Duodenal mucosa (tissue), 2 donors: ENCODE measurements at regions not wholly inside any gene's neighbourhood (a gene's known extent, or its start where the extent isn't known, plus 50 kb on each side); places are given as distances from the start of the nearest gene placed in this dataset.

ENCODE experiments used
- H3K27ac ChIP-seq: one replicate; pipeline ENCODE4 v1.7.0; 2013; ENCODE audit warnings: low read depth, low read length
- H3K27me3 ChIP-seq, 2 donors: one replicate each; pipeline ENCODE4 v1.7.0; 2013; ENCODE audit warnings: low read length in 2 of 2, control low read depth in 1 of 2; ENCODE audit not compliant: insufficient read depth in 2 of 2, control insufficient read depth in 1 of 2
- H3K36me3 ChIP-seq, 2 donors: one replicate each; pipeline ENCODE4 v1.7.0; 2013; ENCODE audit warnings: low read length in 2 of 2, control low read depth in 1 of 2; ENCODE audit not compliant: insufficient read depth in 2 of 2, control insufficient read depth in 1 of 2
- H3K4me1 ChIP-seq, 2 donors: one replicate each; pipeline ENCODE4 v1.7.0; 2013; ENCODE audit warnings: low read length in 2 of 2, control low read depth in 1 of 2; ENCODE audit not compliant: insufficient read depth in 2 of 2, control insufficient read depth in 1 of 2
- H3K4me3 ChIP-seq, 2 donors: one replicate each; pipeline ENCODE4 v1.7.0; 2013; ENCODE audit warnings: low read length in 2 of 2, low read depth in 1 of 2
- H3K9ac ChIP-seq, 2 donors: one replicate each; pipeline ENCODE4 v1.7.0; 2013; ENCODE audit warnings: low read length in 2 of 2, low read depth in 1 of 2
- H3K9me3 ChIP-seq, 2 donors: one replicate each; pipeline ENCODE4 v1.7.0; 2013; ENCODE audit warnings: low read length in 2 of 2, control low read depth in 1 of 2; ENCODE audit not compliant: control insufficient read depth in 1 of 2

DNA sequence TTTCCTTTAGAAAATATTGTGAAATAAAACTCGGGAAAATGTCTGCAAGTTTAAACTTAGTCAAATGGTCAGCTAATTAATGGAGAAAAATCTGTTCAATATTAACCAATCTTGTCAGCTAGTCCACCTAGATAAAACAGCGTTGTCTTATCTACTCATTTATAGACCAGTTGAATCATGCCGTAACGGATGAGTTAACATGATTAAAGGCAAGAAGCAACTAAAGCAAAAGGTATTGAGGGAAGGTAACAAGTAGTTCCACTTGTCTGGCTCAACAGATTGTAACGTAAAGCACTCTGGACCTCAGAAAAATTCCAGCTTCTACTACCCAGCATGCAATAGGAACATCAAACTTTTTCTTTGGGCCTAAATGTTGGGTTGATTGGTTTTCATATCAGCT is 958.2 kb downstream of the DIAPH3 start:
- no peaks in the 10 kb centered on the region for H3K9me3 ChIP-seq
- no peaks in the 10 kb centered on the region for H3K27me3 ChIP-seq
- H3K27ac ChIP-seq = no peak overlapping the region
- no peak overlapping the region for H3K9ac ChIP-seq
- H3K36me3 ChIP-seq = no peaks in the 10 kb centered on the region
- H3K4me1 ChIP-seq = peaks cover 0 to 31% of the 10 kb centered on the region in 2 donors
- H3K4me3 ChIP-seq = no peak overlapping the region

GRCh38 chr13:59208405-59209195 is 955.1 kb downstream of the DIAPH3 start:
- Histone ChIP-seq H3K9me3 (no peaks in the 10 kb centered on the region), H3K4me3 (no peak overlapping the region), H3K4me1 (peaks cover 0 to 13% of the 10 kb centered on the region in 2 donors), H3K9ac (no peak overlapping the region), H3K27ac (no peak overlapping the region), H3K27me3 (no peaks in the 10 kb centered on the region), H3K36me3 (no peaks in the 10 kb centered on the region)

DNA sequence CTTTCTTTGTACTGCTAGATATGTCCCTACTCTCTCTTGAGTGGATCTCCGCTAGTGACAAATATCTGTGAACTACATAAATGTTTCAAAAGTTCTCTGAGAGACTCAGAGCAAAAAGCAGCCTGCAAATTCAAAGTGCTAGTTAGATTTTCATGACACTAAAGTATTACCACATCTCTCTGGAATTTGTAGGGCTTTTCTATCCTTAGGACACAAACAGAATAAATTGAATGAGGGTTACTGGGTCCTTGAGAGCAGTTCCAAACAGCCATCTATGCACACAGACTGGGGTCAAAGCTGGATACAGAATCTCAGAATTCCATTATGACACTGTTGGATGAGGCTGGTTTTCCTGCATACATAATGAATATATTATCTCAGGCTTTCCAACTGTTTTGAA is 953.2 kb downstream of the DIAPH3 start:
- Histone ChIP-seq H3K9ac (no peak overlapping the region), H3K36me3 (no peaks in the 10 kb centered on the region), H3K27ac (no peak overlapping the region), H3K4me3 (no peak overlapping the region), H3K27me3 (no peaks in the 10 kb centered on the region), H3K4me1 (peaks cover 0 to 13% of the 10 kb centered on the region in 2 donors), H3K9me3 (no peaks in the 10 kb centered on the region)

DNA sequence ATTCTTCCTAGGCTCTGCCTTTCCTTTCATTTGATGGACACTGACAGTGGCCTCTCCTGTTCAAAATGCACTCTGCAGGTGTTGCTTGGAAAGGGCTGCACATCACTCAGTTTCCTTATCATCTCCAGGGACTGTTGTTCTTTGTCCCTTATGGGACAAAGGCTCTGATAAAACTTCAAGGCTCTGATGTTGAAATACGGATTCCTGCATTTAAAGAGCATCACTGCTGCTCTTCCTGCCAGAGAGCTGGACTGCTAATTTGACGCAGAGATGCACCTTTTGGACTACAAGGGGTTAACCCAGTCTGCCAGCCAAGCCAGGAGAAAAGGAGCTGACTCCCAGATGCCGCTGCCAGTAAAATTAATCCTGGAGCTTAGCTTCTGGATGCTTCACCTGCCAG is 952.1 kb downstream of the DIAPH3 start:
- H3K36me3 ChIP-seq = no peaks in the 10 kb centered on the region
- H3K4me1 ChIP-seq = peaks cover 0 to 13% of the 10 kb centered on the region in 2 donors
- no peaks in the 10 kb centered on the region for H3K9me3 ChIP-seq
- no peak overlapping the region for H3K27ac ChIP-seq
- H3K9ac ChIP-seq = no peak overlapping the region
- no peaks in the 10 kb centered on the region for H3K27me3 ChIP-seq
- H3K4me3 ChIP-seq = no peak overlapping the region

GRCh38 chr13:59229401-59229800 is 934.3 kb downstream of the DIAPH3 start:
- Histone ChIP-seq H3K36me3 (no peaks in the 10 kb centered on the region), H3K9ac (no peak overlapping the region), H3K4me3 (no peak overlapping the region), H3K4me1 (no peaks in the 10 kb centered on the region), H3K27ac (no peak overlapping the region), H3K9me3 (peaks cover 0 to 3% of the 10 kb centered on the region in 2 donors), H3K27me3 (no peaks in the 10 kb centered on the region)

- Histone ChIP-seq H3K27ac (no peak overlapping the region), H3K4me1 (no peaks in the 10 kb centered on the region)
Observed at GRCh38 chr13:59229861-59230260, 933.9 kb downstream of the DIAPH3 start.

DNA sequence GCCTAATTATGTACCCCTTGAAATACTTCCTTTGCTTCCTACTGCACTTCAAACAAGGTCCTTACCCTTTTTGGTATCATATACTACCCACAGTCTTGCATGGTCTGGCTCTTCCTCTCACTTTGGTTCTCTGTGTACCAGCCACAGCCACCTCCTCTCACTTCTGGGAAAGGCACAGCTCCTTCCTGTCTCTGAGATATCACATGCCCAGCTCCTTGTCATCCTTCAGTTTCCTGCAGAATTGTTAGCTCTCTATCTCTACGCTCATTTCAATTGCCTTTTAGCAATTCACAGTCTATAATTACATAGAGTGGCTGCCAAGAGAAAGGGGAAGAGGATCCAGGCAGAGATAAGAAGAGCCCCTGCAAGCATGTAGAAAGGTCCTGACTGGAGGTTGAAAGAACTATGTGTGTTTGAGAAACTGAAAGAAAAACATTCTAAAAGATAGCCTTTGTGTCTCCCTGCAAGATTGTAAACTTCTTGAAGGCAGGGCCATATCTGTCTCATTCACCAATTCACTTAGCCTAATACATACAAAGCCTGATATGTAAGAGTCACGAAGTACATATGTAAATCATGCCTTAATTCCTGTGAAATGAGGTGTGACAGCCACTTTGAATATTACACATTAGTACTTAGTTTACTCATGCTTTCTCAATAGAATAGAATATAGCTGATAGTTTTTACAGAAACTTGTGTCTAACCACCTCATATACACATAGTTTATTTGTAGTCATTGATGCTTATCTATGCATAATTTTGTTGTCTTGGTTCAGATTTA is 933.1 kb downstream of the DIAPH3 start:
- Histone ChIP-seq H3K27me3 (no peaks in the 10 kb centered on the region), H3K4me1 (no peaks in the 10 kb centered on the region), H3K9ac (no peak overlapping the region), H3K4me3 (no peak overlapping the region), H3K9me3 (peaks cover 0 to 3% of the 10 kb centered on the region in 2 donors), H3K27ac (no peak overlapping the region), H3K36me3 (no peaks in the 10 kb centered on the region)

More at GRCh38 chr13:59229861-59230260, 933.9 kb downstream of the DIAPH3 start:
- Histone ChIP-seq H3K36me3 (no peaks in the 10 kb centered on the region), H3K9ac (no peak overlapping the region), H3K27me3 (no peaks in the 10 kb centered on the region), H3K4me3 (no peak overlapping the region), H3K9me3 (peaks cover 0 to 3% of the 10 kb centered on the region in 2 donors)

DNA sequence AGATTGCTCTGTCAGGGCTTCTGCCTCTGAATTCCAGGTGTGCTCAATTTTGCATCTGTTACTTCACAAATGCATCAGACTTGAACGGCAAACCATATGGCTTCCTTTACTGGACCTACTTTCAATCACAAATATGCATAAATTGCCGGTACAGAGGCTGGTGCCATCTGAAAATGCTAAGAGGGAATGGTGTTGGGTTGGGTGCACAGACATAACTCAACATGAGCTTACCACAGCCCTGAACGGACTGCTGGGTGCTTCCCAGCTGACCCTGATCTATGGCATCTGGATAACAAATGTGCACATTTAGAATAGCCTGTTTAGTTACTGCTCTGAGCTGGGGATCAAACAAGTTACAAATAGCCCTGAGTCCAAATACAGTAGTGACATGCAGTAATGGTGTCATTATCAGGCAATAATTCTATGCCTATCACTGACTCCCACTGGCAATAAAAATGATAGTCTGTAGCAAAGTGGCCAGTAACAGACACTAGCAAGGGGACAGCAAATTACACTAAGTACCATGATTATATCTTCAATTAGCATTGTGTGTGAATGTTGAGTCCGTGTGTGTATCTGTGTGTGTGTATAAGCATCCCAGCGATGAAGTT is 927.3 kb downstream of the DIAPH3 start:
- Histone ChIP-seq H3K4me1 (no peaks in the 10 kb centered on the region), H3K9me3 (no peaks in the 10 kb centered on the region), H3K36me3 (no peaks in the 10 kb centered on the region)

GRCh38 chr13:59236944-59237343 is 926.8 kb downstream of the DIAPH3 start:
- Histone ChIP-seq H3K27ac (no peak overlapping the region), H3K4me1 (no peaks in the 10 kb centered on the region), H3K9ac (no peak overlapping the region), H3K36me3 (no peaks in the 10 kb centered on the region), H3K4me3 (no peak overlapping the region), H3K27me3 (no peaks in the 10 kb centered on the region), H3K9me3 (no peaks in the 10 kb centered on the region)

More for the DNA sequence above, 927.3 kb downstream of the DIAPH3 start:
- no peaks in the 10 kb centered on the region for H3K27me3 ChIP-seq
- no peak overlapping the region for H3K4me3 ChIP-seq
- no peak overlapping the region for H3K27ac ChIP-seq
- no peak overlapping the region for H3K9ac ChIP-seq

DNA sequence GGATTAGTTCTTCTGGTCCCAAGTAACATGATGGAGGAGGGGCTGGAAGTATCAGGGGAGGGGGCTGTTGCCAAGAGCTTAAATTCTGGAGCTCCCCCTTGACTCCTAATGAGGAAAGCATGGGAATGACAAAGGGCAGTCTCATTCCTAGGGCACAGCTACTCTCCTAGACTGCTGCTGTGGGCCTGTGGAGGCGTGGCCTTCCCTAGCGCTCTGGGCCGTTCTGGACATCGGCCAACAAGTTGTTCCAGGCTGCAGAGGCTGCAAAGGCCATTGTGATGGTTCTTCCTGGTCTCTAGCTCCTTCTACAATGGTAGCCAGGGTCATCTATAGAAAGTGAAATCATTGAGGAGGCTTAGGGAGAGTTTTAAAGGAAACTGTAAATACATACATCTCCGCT is 916.6 kb downstream of the DIAPH3 start:
- no peak overlapping the region for H3K27ac ChIP-seq
- no peaks in the 10 kb centered on the region for H3K27me3 ChIP-seq
- H3K9ac ChIP-seq = no peak overlapping the region
- no peak overlapping the region for H3K4me3 ChIP-seq
- no peaks in the 10 kb centered on the region for H3K9me3 ChIP-seq
- H3K4me1 ChIP-seq = no peaks in the 10 kb centered on the region
- H3K36me3 ChIP-seq = no peaks in the 10 kb centered on the region
